ENCODE measurements at regions not wholly inside any gene's neighbourhood (a gene's known extent, or its start where the extent isn't known, plus 50 kb on each side); places are given as distances from the start of the nearest gene placed in this dataset.

DNA sequence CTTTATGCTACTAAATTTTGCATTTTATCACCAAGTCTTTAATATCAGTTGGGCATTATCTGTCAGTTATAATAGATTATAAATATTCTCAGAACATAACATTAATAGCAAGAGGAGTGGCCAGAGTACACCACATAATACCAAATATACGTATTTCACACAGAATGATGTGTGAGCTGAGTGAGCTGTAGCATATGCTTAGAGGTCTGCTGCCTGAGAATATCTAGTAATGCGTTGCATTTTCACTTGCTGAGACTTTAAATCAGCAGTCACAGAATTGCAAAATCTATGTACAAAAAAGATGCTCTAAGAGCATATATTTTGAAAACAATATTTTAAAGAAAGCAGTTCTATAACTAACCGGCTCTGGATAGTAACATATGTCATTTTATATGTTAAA is 921.1 kb upstream of the EDIL3 start:
- intact Hi-C loops (cut with DNase I): no loop called here
- no peaks in the 10 kb centered on the region for H3K27me3 ChIP-seq (ENCODE audit: insufficient read depth in 3 of 3, low read length in 2 of 3)
- 79 to 82% (median 82%) methylated on average over 3 of the region's 3 CpGs for WGBS, 3 donors
- ATAC-seq (no peak), DNase-seq (no peak)
- TF ChIP-seq, protein P1, sequence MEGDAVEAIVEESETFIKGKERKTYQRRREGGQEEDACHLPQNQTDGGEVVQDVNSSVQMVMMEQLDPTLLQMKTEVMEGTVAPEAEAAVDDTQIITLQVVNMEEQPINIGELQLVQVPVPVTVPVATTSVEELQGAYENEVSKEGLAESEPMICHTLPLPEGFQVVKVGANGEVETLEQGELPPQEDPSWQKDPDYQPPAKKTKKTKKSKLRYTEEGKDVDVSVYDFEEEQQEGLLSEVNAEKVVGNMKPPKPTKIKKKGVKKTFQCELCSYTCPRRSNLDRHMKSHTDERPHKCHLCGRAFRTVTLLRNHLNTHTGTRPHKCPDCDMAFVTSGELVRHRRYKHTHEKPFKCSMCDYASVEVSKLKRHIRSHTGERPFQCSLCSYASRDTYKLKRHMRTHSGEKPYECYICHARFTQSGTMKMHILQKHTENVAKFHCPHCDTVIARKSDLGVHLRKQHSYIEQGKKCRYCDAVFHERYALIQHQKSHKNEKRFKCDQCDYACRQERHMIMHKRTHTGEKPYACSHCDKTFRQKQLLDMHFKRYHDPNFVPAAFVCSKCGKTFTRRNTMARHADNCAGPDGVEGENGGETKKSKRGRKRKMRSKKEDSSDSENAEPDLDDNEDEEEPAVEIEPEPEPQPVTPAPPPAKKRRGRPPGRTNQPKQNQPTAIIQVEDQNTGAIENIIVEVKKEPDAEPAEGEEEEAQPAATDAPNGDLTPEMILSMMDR (IDR thresholded peaks at IDR 0.05): no peak
- no peaks in the 10 kb centered on the region for H3K4me1 ChIP-seq
- H3K9me3 ChIP-seq: no peaks in the 10 kb centered on the region
- H3K27ac ChIP-seq: no peak overlapping the region
- H3K4me3 ChIP-seq: no peak overlapping the region
- H3K36me3 ChIP-seq (ENCODE audit: insufficient read depth in 1 of 2, low read depth in 1 of 2): no peaks in the 10 kb centered on the region

DNA sequence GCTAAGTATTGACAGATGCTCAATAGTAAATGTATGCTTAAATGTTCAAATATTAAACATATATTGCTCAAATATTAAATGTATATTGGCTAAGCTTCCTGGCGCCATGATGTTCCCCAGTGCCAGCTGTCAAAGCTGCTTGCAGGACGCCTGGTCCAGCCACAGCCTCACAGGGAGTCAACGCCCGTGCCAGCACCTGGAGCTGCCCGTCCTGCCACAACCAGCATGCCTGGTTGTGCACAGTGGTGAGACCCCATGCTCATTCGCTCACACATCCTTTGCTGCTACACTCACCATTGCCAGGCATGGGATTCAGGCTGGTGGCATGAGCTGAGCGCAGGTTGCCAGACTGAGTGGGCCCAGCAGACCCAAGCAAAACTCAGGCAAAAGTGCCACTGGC is 926.9 kb upstream of the EDIL3 start:
- no peak for DNase-seq

DNA sequence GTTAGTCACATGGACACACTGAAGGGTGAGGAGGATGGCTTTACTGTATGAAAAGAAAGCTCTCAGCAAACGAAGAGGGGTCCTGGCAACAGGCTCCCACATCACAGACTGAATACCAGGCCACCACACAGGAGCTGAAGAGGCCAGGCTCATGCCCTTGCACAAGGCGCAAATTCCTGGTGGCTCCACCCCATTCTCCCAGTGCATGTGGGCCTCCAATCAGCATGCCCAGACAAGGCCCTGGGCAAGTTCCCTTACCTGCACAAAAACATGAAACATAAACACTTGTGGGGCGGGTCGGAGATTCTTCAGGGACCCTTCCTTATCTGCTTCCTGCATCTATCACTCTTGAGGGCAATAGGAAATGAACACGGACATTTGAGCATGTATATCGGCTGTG is 935.8 kb upstream of the EDIL3 start:
- no peak for DNase-seq
- H3K27me3 ChIP-seq (ENCODE audit: insufficient read depth in 3 of 3, low read length in 2 of 3): no peaks in the 10 kb centered on the region
- no peak overlapping the region for H3K4me3 ChIP-seq
- no peaks in the 10 kb centered on the region for H3K36me3 ChIP-seq (ENCODE audit: insufficient read depth in 1 of 2, low read depth in 1 of 2)
- 59 to 72% (median 71%) methylated on average over 6 of the region's 6 CpGs for WGBS, 3 donors
- H3K27ac ChIP-seq: no peak overlapping the region
- TF ChIP-seq, protein P1 (IDR thresholded peaks at IDR 0.05): no peak
- H3K9me3 ChIP-seq: no peaks in the 10 kb centered on the region
- no peak for ATAC-seq
- intact Hi-C loops (cut with DNase I): no loop called here
- no peaks in the 10 kb centered on the region for H3K4me1 ChIP-seq

More for the DNA sequence above, 926.9 kb upstream of the EDIL3 start:
- TF ChIP-seq, protein P1 (IDR thresholded peaks at IDR 0.05): no peak
- 65 to 71% (median 65%) methylated on average over 7 of the region's 7 CpGs for WGBS, 3 donors
- no peak overlapping the region for H3K27ac ChIP-seq
- intact Hi-C loops (cut with DNase I): no loop called here
- no peak overlapping the region for H3K4me3 ChIP-seq
- no peaks in the 10 kb centered on the region for H3K4me1 ChIP-seq
- no peaks in the 10 kb centered on the region for H3K36me3 ChIP-seq (ENCODE audit: insufficient read depth in 1 of 2, low read depth in 1 of 2)
- no peak for ATAC-seq
- no peaks in the 10 kb centered on the region for H3K27me3 ChIP-seq (ENCODE audit: insufficient read depth in 3 of 3, low read length in 2 of 3)
- no peaks in the 10 kb centered on the region for H3K9me3 ChIP-seq

DNA sequence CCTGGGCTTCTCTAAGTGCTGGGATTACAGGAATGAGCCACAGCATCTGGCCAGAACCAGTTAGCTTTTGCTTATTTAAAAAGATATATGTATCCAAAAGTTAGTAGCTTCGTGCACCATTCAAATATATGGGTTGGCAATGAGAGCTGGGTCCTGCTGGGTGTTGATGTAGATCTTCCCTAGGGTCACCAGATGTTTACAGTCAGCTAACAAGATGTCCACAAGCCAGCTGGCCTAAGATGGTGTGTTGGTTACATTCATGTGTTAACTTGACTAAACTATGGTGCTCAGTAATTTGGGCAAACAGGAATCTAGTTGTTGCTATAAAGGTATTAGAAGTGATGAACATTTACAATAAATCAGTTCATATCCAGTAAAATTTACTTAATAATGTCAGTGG is 948.6 kb upstream of the EDIL3 start:
- TF ChIP-seq, protein P1 (IDR thresholded peaks at IDR 0.05): no peak
- Histone ChIP-seq H3K36me3 (ENCODE audit: insufficient read depth in 1 of 2, low read depth in 1 of 2) (no peaks in the 10 kb centered on the region), H3K4me3 (no peak overlapping the region), H3K27ac (no peak overlapping the region), H3K9me3 (no peaks in the 10 kb centered on the region), H3K27me3 (ENCODE audit: insufficient read depth in 3 of 3, low read length in 2 of 3) (no peaks in the 10 kb centered on the region), H3K4me1 (no peaks in the 10 kb centered on the region)
- intact Hi-C loops (cut with DNase I): no loop called here
- 58 to 79% (median 63%) methylated on average over 1 of the region's 1 CpG for WGBS, 3 donors
- ATAC-seq: no peak
- DNase-seq: no peak

DNA sequence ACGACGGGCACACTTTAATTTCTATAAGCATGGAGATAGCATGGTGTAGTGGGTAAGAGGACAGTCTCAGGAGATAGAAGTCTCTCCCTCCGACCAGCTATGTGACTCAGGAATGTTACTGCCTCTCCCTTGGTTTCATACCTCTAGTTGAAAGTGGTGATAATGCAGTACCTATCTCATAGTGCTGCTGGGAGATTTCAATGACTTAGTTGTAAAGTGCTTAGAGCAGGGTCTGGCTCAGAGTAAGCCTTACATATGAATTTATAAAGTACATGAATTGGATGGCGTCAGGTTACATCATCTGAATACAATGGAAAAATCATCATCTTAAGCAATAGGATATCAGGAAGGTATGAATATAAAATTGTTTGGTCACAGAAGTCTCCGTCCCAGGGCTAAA is 952.8 kb upstream of the EDIL3 start:
- H3K27ac ChIP-seq: no peak overlapping the region
- H3K4me3 ChIP-seq: no peak overlapping the region
- intact Hi-C loops (cut with DNase I): no loop called here
- no peak for ATAC-seq
- TF ChIP-seq, protein P1 (IDR thresholded peaks at IDR 0.05): no peak
- H3K27me3 ChIP-seq (ENCODE audit: insufficient read depth in 3 of 3, low read length in 2 of 3): no peaks in the 10 kb centered on the region
- 59 to 69% (median 67%) methylated on average over 5 of the region's 5 CpGs for WGBS, 3 donors
- no peaks in the 10 kb centered on the region for H3K4me1 ChIP-seq
- H3K9me3 ChIP-seq: no peaks in the 10 kb centered on the region
- no peak for DNase-seq
- H3K36me3 ChIP-seq (ENCODE audit: insufficient read depth in 1 of 2, low read depth in 1 of 2): no peaks in the 10 kb centered on the region

Data from psoas muscle (tissue), 7 donors.